GM04503 (cell line): ENCODE measurements at regions not wholly inside any gene's neighbourhood (a gene's known extent, or its start where the extent isn't known, plus 50 kb on each side); places are given as distances from the start of the nearest gene placed in this dataset.
"Not testable (repeated sequence)": the region's sequence is repeated elsewhere in the genome, so short reads cannot be mapped to it uniquely, and the experiment has no call there.

Source experiments
- DNase-seq: peaks from one replicate; pipeline ENCODE4 v3.0.0-alpha.2; 2012; ENCODE audit warnings: low read depth

DNA sequence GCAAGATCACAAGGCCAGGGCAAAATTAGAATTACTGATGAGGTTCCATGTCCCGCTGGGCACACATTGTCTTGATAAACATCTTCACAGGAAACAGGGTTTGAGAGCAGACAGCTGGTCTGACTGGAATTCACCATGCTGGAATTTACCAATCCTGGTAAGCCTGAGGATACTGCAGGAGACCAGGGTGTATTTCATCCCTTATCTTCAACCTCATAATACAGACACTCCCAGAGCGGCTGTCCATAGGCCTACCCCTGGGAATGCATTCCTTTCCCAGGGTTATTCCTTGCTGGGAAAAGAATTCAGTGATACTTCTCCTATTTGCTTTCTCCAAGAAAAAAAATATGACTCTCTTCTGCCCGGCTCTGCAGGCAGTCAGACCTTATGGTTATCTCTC, 875.1 kb upstream of the ACVR2A start:
- not testable (repeated sequence) for DNase-seq

DNA sequence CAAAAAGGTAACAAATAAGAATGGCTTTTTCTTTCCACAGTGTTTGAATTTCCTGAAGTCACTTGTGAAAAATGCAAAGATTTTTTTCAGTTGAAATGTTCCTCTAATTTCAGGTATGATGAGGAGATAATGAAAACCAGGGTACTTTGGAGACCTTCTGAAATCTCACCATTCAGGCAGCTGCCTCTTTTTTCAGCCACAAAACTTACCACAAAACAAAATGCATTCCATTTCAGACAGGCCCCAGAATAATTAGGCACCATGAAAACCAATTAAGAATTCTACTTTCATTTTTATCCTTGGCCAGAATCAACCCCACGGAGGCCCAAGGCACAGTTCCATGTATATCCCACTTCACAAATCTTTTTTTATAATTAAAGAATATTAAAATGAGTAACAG, 880.3 kb upstream of the ACVR2A start:
- DNase-seq = no peak

DNA sequence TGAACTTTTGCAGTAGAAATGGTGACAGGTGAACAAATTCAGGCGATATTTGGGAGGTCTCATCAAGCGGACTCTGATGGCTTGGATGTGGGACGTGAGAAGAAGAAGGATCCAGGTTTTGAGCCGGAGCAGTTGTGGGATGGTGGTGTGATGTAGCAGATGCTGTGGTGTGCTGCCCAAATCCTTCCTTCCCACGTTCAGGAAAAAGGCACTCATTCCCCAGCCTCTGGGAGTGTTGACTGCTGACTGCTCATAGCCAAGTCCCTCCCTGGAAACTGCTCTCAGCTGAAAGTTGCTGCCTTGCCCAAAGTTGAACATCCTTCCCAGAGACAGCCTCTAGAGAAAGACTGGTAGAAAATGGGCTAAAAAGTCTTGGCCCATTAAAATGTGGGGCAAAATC, 890.3 kb upstream of the ACVR2A start:
- DNase-seq = no peak

DNA sequence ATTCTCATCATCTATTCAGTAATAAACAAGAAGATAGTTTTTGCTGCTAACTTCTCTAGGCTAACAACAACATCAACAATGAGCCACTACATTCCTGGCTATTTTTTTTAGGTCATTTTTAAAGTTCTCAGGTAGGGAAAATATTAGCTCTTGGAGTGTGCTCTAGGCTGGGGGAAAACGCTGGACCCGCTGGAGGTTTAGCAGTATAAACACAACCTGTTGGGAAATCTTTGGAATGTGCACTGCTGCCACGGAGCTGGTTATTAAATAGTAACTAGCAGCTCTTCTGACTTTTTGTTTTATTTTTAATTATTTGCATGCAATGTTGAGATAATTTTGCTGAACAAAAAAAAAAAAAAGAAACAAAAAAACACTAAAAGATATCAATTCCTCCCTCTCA, 892.1 kb upstream of the ACVR2A start:
- no peak for DNase-seq

DNA sequence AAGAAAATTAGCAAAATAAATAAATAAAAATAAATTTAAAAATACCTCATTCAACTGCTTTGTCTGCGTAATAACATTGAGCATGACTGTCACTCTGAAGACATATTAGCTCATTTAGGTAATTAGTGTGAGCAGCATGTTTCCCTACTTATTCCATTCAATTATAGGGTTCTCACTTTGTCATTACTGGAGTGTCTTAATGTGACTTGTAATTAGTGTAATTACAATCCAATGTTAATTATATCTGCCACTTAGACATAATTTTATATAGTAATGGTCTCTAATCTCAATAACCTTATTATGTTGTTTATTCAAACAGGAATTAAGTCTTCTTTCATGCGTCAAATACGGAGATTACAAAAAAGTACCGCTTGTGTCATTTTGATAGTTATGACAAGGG, 893.9 kb upstream of the ACVR2A start:
- no peak for DNase-seq

DNA sequence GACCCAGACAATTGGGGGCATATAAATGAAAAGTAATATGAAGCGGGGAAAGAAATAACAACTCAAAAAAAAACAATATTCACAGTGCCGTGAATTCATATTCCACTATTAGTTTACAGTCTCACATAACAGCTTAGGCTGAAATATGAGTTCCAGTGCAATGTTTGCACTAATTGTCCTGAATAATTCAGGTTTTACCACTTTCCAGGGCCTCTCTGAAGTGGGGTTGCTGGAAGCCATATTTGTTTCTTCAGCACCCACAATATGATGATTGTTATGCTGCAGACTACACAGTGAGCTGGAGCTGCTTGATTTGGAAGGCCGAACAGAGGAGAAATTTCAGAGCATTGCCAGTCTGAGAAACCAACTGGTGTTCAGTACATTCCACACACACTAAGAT, 894.5 kb upstream of the ACVR2A start:
- DNase-seq = no peak

DNA sequence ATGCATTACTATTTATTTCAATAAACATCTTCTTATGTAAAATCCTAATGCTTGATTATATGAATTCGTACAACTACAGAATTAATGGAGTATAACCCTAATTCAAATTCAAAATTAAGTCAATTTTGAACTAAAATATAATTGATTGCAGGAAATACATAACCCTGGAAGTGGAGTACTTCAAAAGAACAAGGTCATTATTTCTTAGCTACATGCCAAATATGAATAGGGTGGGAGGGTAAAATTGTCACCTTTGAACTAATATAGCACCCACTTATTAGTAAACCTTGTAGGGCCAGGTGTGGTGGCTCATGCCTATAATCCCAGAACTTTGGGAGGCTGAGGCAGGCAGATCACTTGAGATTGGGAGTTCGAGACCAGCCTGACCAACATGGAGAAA, 895.4 kb upstream of the ACVR2A start:
- DNase-seq = no peak

DNA sequence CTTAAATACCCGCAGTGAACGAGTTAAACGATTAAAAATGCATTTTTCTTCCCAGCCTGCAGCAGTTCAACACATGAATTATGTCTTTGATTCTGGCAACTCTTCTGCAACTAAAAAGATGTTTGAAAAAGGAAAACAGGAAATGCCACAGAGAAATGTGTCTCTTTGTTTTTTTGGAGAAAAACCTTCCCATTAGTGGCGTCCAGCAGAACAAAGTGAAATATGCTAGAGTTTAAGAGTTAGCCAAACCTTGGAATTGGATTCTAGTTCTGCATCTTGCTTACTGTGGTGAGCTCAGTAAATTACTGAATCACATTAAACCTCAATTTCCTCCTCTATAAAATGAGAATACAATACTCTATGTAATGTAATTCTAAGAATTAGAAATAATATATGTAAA, 900.2 kb upstream of the ACVR2A start:
- no peak for DNase-seq

DNA sequence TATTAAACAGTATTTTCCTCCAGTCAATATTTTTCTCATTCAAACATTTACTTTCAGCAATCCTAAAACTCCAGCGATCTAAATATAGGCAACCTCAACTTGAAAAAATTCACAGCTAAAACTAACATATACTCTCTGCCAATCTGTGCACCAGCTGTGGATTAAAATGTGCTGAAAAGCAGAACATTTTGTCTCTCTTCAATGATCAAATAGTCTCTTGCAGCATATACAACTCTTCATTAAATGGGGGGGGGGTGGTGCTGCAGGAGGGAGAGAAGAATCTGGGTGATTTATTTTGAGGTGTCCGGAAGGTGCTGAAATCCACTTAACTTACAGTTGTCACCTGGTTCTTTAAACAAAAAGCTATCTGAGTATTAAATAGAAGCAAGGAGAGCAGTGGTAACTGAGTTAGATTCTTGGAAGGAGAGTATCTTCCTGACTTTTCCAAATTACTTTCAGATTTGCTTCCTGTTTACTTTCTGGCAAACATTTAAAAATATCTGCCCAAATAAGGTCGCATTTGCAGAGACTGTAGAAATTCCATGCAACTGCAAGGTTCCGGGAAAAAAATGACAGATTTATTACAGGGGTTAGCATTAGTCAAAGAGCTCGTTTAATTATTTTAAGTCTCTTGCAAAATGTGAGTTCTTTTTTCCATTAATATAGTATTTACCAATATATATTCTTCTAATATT, 904.7 kb upstream of the ACVR2A start:
- DNase-seq = peak; percentile 11

DNA sequence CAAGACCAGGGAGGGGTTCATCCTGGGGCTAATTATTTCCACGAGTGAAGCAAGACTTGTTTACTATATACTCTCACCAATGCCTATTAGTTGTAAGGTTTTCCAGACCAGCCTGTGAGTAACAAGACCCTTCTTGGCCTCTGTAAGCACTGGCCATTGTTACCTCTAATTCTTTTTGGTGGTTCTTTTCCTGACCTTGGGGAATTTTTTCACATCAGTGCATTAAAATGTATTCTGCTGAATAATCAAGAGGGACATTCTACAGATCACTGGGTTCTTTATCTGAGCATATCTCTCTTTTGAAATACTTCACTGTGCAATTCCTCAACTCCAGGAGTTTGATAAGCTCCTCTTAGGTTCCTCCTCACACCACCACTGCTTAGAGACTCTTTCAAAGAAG, 909.9 kb upstream of the ACVR2A start:
- DNase-seq = no peak

DNA sequence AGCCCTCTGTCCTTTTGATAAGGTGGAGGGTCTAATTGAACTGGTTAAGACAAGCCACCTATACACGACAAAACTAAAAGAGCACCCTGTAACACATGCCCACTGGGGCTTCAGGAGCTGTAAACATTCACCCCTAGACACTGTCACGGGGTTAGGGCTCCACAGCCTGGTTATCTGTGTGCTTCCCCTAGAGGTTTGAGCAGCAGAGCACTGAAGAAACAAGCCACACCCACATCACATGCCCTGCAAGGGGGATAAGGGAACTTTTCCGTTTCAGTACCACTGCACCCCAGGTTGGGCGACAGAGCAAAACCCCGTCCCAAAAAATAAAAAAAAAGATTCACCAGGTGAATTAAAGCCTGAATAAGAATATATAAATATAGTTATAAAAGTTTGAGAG, 913.7 kb upstream of the ACVR2A start:
- DNase-seq = no peak

DNA sequence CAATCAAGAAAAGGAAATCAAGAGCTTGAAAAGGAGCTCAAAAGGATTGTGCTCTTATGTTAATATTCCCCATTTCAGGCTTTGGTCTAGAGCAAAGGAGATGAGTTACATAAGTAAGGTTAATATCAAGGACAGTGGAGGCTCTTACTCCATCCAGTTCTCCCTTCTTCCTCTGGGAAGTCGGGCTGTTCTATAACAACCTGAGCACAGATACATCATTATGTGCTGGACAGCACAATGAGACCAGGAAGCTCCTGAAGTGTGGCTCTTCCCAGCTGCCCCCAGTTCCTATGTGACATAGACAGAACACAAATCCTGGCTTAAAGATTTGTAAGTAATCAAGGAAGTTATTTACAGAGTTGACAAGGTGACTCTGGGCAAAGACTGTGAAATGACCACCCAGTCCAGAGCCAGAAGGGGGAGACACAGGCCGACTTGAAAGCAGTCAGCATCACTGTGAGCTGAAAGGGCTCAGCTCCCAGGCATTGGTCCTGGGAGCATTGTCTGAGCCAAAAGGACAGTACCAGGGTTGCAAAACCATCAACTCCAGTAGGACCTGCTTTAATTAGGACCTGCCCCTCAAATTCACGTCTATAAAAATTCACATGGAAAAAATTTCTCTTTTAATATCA, 917.6 kb upstream of the ACVR2A start:
- DNase-seq = peak; percentile 7

DNA sequence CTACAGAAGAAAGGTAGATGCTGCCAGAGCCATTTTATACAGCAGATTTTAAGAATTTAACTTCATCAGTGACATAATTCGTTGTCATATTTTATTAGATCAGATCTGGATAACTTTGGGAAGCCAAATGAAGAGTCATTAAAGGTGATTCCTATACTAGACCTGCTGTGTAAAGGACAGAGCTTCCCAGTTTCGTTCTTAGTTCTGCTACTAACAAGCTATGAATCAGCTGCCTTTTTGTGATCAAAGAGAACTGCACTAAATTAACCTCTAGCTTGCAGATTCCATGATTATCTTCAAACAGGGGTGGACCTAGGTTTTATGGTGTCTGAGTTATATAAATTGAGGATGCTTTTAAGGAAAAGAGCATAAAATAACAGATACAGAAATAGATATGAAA, 926.5 kb upstream of the ACVR2A start:
- no peak for DNase-seq

DNA sequence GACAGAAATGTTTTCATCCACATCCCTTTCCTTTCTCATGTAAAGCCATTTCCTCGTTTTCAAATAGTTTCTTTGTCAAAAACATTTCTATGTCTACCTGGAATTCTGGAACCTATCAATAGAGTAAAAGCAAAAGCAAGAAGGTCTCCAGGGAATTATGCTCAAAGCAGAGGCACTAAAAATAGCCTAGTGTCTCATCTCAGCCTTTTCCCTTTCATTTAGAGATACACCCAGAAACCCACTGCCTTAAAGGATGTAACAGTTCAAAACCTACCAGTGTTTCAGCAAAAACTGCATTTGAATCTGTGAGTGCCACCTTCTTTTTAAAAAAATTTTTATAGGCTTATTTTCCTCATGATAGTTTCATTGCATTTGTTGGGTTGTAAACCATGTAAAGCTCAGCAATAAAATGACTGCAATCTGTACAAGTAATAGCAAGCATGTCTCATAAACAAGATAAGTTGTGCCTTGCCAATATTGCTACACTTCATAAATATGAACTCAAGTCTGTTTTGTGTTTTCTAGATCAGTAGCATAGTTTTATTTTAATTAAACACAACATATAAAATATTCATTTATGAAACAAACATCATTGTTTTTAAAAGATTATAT, 927.3 kb upstream of the ACVR2A start:
- no peak for DNase-seq

DNA sequence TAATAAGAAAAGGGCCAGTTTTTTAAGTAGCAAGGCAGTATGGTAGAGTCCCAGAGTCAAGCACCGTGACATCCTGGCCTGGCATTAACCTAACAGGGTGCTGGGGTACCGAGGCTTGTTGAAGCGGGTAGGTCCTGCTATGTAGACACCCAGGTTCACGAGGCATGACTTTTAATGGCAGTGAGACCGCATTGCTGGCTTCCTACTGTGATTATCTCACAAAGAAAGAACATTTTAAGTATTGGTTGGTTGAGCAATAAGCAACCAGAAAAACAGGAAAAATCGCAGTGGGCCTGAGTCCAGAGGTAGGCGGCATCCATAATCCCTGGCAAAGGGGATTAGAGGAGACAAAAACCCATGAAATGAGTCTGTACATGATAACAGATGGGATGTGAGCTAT, 927.9 kb upstream of the ACVR2A start:
- DNase-seq = no peak

DNA sequence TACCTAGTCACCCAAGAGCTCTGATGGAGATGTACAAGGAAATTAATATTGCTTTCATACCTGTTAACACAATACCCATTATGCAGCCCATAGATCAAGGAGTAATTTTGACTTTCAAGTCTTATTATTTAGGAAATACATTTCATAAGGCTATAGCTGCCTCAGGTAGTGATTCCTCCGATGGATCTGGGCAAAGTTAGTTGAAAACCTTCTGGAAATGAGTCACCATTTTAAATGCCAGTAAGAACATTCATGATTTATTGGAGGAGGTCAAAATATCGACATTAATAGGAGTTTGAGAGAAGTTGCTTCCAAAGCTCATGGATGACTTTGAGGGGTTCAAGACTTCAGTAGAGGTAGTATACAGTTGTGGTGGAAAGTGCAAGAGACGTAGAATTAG, 931.4 kb upstream of the ACVR2A start:
- no peak for DNase-seq

DNA sequence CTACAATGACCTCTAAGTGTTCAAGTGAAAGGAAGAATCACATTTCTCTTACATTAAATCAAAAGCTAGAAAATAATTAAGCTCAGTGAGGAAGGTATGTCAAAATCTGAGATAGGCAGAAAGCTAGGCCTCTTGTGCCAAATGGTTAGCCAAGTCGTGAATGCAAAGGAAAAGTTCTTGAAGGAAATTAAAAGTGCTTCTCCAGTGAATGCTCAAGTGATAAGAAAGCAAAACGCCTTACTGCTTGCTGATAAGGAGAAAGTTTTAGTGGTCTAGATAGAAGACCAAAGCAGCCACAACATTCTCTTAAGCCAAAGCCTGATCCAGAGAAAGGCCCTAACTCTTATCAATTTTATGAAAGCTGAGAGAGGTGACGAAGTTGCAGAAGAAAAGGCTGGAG, 932.3 kb upstream of the ACVR2A start:
- no peak for DNase-seq

DNA sequence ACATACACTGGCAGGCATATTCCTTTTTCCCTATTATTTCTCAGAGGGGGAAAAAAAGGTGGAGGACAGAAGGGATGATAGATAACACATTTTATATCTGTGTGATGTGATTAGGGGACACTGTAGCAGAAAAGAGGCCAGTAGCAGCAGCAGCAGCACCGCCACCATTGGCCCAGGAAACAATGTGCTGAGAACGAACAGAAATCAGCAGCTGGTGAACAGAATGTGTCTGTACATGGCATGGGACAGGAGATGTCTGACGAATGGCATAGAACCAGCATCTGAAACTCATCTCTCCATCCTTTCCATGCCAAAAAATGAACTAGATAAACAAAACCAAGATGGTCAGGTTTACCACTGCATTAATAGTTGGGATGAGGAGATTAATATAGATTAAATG, 936.1 kb upstream of the ACVR2A start:
- no peak for DNase-seq

DNA sequence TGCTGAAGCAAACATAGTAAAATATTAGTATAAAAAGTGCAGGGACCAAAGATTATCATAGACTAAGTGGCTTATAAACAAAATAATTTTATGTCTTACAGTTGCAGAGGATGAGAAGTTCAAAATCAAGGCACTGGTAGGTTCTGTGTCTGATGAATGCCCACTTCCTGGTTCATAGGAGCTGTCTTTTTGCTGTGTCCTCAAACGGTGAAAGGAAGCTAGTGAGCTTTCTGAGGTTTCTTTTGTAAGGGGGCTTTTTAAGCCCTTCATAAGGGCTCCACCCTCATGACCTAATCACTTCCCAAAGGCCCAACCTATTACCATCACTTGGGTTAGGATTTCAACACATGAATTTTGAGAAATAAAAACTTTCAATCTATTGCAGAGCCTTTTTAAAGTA, 946.7 kb upstream of the ACVR2A start:
- no peak for DNase-seq

DNA sequence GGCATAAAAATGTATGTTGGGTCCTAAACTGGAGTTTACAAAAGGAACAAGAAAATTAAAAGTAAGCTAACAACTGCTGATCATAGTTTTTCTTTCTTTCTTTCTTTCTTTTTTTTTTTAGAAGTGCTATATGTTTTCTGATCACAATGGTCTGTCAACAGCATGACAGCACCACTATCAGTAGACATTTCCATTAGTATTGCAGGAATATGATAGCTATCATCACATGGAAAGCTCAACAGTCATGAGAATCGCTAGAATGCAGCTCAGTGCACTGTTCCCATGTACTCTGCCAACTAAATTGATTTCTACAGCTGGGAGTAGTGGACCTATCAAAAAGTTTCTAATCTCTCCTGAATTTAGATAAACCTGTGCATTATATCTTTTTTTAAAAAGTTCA, 950.3 kb upstream of the ACVR2A start:
- DNase-seq = no peak

DNA sequence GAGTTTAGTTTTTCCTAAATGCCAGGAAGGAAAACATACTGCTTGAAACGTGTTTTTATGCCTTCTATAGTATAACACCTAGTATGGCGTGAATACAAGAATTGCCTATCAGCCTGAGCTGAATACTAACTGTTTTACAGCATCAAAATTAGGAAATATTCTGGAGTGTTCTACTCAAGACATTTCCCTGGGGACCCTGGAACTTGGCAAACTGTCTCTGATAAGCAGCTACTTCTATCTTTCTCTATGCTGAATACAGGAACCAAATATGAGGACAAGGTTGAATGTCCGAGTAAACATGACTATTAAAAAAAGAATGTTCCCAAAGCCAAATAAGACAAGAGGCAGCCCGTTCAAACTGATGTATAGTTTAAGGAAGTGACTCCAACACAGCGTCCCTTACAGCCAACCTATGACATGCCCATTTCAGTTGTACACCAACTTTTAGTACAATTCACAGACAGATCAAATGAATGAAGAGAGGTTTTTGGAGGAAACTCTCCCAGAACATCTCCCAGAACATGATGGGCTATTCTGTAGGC, 951.3 kb upstream of the ACVR2A start:
- DNase-seq = no peak

DNA sequence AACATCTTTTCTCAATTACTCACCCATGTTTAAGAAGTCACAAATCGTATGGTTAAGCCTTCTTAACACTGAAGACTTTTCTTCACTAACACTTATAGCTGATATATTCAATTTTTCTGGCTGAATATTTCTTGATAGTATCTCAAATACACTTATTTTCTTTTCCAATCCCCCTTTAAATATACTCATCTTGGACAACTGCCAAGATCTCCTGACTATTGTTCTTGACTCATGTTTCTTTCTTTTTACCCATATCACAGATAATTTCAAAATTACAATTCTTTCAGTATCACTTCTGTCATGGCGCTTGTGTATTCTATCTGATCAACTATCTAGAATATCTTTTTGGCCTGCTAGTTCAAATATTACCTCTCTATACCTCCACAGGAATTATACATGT, 954.3 kb upstream of the ACVR2A start:
- DNase-seq = no peak

DNA sequence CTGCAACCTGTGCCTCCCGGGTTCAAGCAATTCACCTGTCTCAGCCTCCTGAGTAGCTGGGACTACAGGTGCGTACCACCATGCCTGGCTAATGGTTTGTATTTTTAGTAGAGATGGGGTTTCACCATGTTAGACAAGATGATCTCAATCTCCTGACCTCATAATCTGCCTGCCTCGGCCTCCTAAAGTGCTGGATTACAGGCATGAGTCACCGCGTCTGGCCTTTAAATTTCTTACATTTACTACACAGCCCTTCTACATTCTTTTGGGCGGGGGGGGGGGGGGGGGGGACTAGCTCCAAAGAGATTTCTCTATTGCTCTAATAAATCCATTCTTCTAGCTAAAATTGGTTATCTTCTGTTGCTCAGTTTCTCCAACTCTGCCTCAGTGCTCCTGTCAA, 964.9 kb upstream of the ACVR2A start:
- no peak for DNase-seq

DNA sequence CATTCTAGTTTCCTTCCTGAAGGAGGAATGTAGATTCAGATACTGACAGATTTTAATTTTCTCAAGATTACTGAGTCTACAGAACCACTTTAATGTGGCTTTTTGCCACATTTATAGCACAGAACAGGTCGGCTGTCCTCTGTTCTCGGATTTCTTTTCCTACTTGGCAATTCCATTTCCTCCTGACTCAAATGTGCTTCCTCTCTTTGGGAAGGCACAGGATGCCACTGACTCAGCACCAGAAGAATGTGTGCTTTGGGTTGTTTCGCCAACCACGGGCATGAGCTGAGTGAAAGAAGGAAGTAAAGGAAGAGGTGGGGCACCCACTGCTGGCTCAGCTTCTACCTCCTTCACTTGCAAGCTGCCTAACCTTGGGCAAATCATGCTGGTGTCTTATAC, 970.6 kb upstream of the ACVR2A start:
- no peak for DNase-seq
